NT2/D1 (cell line): ENCODE measurements at regions not wholly inside any gene's neighbourhood (a gene's known extent, or its start where the extent isn't known, plus 50 kb on each side); places are given as distances from the start of the nearest gene placed in this dataset.

Experiments
- SUZ12 ChIP-seq: IDR thresholded peaks from 2 replicates; pipeline ENCODE4 v1.6.1; 2011; ENCODE audit not compliant: insufficient read length, insufficient read depth; ENCODE audit errors: extremely low read depth
- YY1 ChIP-seq: IDR thresholded peaks from 2 replicates; pipeline ENCODE4 v1.6.1; 2011; ENCODE audit not compliant: insufficient read length, insufficient read depth

GRCh38 chr10:44282626-44283300 lies 102.1 kb downstream of the CXCL12 start:
- TF ChIP-seq SUZ12 (no peak), YY1 (no peak)
